ENCODE measurements at regions not wholly inside any gene's neighbourhood (a gene's known extent, or its start where the extent isn't known, plus 50 kb on each side); places are given as distances from the start of the nearest gene placed in this dataset.

GRCh38 chr9:108439947-108440346 lies 415.8 kb downstream of the ACTL7B start:
- Histone ChIP-seq H3K9ac (ENCODE audit: low read depth, low read length, poor library complexity, severe bottlenecking) (no peak overlapping the region), H4K20me1 (ENCODE audit: insufficient read depth, low read length, poor library complexity, severe bottlenecking) (no peaks in the 10 kb centered on the region), H3K79me2 (ENCODE audit: insufficient read depth, low read length) (no peaks in the 10 kb centered on the region), H3K9me2 (replicated peaks; ENCODE audit: low read depth, low read length) (no peaks in the 10 kb centered on the region), H3K9me3 (ENCODE audit: insufficient read depth, low read depth, low read length) (no peaks in the 10 kb centered on the region), H3K4me1 (ENCODE audit: insufficient read depth, low read length, poor library complexity, severe bottlenecking) (no peaks in the 10 kb centered on the region), H3K27me3 (ENCODE audit: insufficient read depth, low read length, poor library complexity, severe bottlenecking) (no peaks in the 10 kb centered on the region), H3K4me3 (ENCODE audit: low read length, poor library complexity, severe bottlenecking) (no peak overlapping the region), H2AFZ (ENCODE audit: low read length) (no peak overlapping the region), H3K4me2 (ENCODE audit: low read depth, low read length, poor library complexity, severe bottlenecking) (no peak overlapping the region), H3K36me3 (ENCODE audit: insufficient read depth, low read length) (no peaks in the 10 kb centered on the region), H3F3A (ENCODE audit: low read depth) (no peaks in the 10 kb centered on the region)
- TF ChIP-seq CTCF (conservative IDR thresholded peaks at IDR 0.05; ENCODE audit: low read length) (no peak), EZH2phosphoT487 (IDR thresholded peaks at IDR 0.05; ENCODE audit: borderline replicate concordance) (no peak)

- Histone ChIP-seq H3K79me2 (ENCODE audit: insufficient read depth, low read length) (no peaks in the 10 kb centered on the region), H3K9me3 (ENCODE audit: insufficient read depth, low read depth, low read length) (no peaks in the 10 kb centered on the region), H3K9me2 (replicated peaks; ENCODE audit: low read depth, low read length) (no peaks in the 10 kb centered on the region), H3F3A (ENCODE audit: low read depth) (no peaks in the 10 kb centered on the region), H3K4me1 (ENCODE audit: insufficient read depth, low read length, poor library complexity, severe bottlenecking) (no peaks in the 10 kb centered on the region), H3K9ac (ENCODE audit: low read depth, low read length, poor library complexity, severe bottlenecking) (no peak overlapping the region), H3K36me3 (ENCODE audit: insufficient read depth, low read length) (no peaks in the 10 kb centered on the region), H2AFZ (ENCODE audit: low read length) (no peak overlapping the region), H3K4me2 (ENCODE audit: low read depth, low read length, poor library complexity, severe bottlenecking) (no peak overlapping the region), H3K27me3 (ENCODE audit: insufficient read depth, low read length, poor library complexity, severe bottlenecking) (no peaks in the 10 kb centered on the region), H4K20me1 (ENCODE audit: insufficient read depth, low read length, poor library complexity, severe bottlenecking) (no peaks in the 10 kb centered on the region), H3K4me3 (ENCODE audit: low read length, poor library complexity, severe bottlenecking) (no peak overlapping the region)
- TF ChIP-seq CTCF (conservative IDR thresholded peaks at IDR 0.05; ENCODE audit: low read length) (no peak), EZH2phosphoT487 (IDR thresholded peaks at IDR 0.05; ENCODE audit: borderline replicate concordance) (no peak)
Measured at GRCh38 chr9:108437656-108438055, 418.1 kb downstream of the ACTL7B start.

GRCh38 chr9:108436448-108436847 lies 419.3 kb downstream of the ACTL7B start:
- no peak overlapping the region for H3K4me2 ChIP-seq (ENCODE audit: low read depth, low read length, poor library complexity, severe bottlenecking)
- H3K79me2 ChIP-seq (ENCODE audit: insufficient read depth, low read length), result no peaks in the 10 kb centered on the region
- no peaks in the 10 kb centered on the region for H3K4me1 ChIP-seq (ENCODE audit: insufficient read depth, low read length, poor library complexity, severe bottlenecking)
- H3K9ac ChIP-seq (ENCODE audit: low read depth, low read length, poor library complexity, severe bottlenecking), result no peak overlapping the region
- H2AFZ ChIP-seq (ENCODE audit: low read length), result no peak overlapping the region
- H3K9me3 ChIP-seq (ENCODE audit: insufficient read depth, low read depth, low read length), result no peaks in the 10 kb centered on the region
- no peaks in the 10 kb centered on the region for H4K20me1 ChIP-seq (ENCODE audit: insufficient read depth, low read length, poor library complexity, severe bottlenecking)
- no peak for TF ChIP-seq EZH2phosphoT487 (IDR thresholded peaks at IDR 0.05; ENCODE audit: borderline replicate concordance)
- no peak for TF ChIP-seq CTCF (conservative IDR thresholded peaks at IDR 0.05; ENCODE audit: low read length)
- H3F3A ChIP-seq (ENCODE audit: low read depth), result no peaks in the 10 kb centered on the region
- H3K4me3 ChIP-seq (ENCODE audit: low read length, poor library complexity, severe bottlenecking), result no peak overlapping the region
- no peaks in the 10 kb centered on the region for H3K27me3 ChIP-seq (ENCODE audit: insufficient read depth, low read length, poor library complexity, severe bottlenecking)
- no peaks in the 10 kb centered on the region for H3K9me2 ChIP-seq (replicated peaks; ENCODE audit: low read depth, low read length)
- no peaks in the 10 kb centered on the region for H3K36me3 ChIP-seq (ENCODE audit: insufficient read depth, low read length)

Data from Loucy (cell line).